WTC11 (cell line): ENCODE measurements at regions not wholly inside any gene's neighbourhood (a gene's known extent, or its start where the extent isn't known, plus 50 kb on each side); places are given as distances from the start of the nearest gene placed in this dataset.

Experiments
- AR ChIP-seq: fragments of 250-450 bp; sonication (Bioruptor Pico); IDR thresholded peaks from 2 replicates; pipeline ENCODE4 v1.9.0; 2021; ENCODE audit warnings: mild to moderate bottlenecking
- PREB ChIP-seq: sonication (generic); formaldehyde crosslinking; IDR thresholded peaks from 2 replicates; pipeline ENCODE4 v1.8.1; 2022; ENCODE audit warnings: mild to moderate bottlenecking, missing genetic modification reagents, moderate library complexity, borderline replicate concordance
- TF ChIP-seq, protein P1 (sequence below): fragments of 200-600 bp; IDR thresholded peaks from 2 replicates; pipeline ENCODE4 v1.8.0; 2022; ENCODE audit warnings: antibody characterized with exemption

GRCh38 chr1:4261327-4261726, 361.3 kb upstream of the C1orf174 start:
- TF ChIP-seq, protein P1, sequence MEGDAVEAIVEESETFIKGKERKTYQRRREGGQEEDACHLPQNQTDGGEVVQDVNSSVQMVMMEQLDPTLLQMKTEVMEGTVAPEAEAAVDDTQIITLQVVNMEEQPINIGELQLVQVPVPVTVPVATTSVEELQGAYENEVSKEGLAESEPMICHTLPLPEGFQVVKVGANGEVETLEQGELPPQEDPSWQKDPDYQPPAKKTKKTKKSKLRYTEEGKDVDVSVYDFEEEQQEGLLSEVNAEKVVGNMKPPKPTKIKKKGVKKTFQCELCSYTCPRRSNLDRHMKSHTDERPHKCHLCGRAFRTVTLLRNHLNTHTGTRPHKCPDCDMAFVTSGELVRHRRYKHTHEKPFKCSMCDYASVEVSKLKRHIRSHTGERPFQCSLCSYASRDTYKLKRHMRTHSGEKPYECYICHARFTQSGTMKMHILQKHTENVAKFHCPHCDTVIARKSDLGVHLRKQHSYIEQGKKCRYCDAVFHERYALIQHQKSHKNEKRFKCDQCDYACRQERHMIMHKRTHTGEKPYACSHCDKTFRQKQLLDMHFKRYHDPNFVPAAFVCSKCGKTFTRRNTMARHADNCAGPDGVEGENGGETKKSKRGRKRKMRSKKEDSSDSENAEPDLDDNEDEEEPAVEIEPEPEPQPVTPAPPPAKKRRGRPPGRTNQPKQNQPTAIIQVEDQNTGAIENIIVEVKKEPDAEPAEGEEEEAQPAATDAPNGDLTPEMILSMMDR = no peak
- TF ChIP-seq AR (no peak), PREB (CRISPR knock-in tag) (no peak)
